ENCODE measurements at regions not wholly inside any gene's neighbourhood (a gene's known extent, or its start where the extent isn't known, plus 50 kb on each side); places are given as distances from the start of the nearest gene placed in this dataset.

- no peak for TF ChIP-seq ZFX (IDR thresholded peaks at IDR 0.05)
- TF ChIP-seq, protein P1, sequence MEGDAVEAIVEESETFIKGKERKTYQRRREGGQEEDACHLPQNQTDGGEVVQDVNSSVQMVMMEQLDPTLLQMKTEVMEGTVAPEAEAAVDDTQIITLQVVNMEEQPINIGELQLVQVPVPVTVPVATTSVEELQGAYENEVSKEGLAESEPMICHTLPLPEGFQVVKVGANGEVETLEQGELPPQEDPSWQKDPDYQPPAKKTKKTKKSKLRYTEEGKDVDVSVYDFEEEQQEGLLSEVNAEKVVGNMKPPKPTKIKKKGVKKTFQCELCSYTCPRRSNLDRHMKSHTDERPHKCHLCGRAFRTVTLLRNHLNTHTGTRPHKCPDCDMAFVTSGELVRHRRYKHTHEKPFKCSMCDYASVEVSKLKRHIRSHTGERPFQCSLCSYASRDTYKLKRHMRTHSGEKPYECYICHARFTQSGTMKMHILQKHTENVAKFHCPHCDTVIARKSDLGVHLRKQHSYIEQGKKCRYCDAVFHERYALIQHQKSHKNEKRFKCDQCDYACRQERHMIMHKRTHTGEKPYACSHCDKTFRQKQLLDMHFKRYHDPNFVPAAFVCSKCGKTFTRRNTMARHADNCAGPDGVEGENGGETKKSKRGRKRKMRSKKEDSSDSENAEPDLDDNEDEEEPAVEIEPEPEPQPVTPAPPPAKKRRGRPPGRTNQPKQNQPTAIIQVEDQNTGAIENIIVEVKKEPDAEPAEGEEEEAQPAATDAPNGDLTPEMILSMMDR (conservative IDR thresholded peaks at IDR 0.05), result no peak
- no peak overlapping the region for H3K27ac ChIP-seq
These were observed 722.3 kb upstream of the CTNND2 start for GRCh38 chr5:12626556-12626955.

GRCh38 chr5:12625667-12626263 is 721.5 kb upstream of the CTNND2 start:
- TF ChIP-seq, protein P1 (conservative IDR thresholded peaks at IDR 0.05), result no peak
- no peak for TF ChIP-seq ZFX (IDR thresholded peaks at IDR 0.05)
- no peak overlapping the region for H3K27ac ChIP-seq

DNA sequence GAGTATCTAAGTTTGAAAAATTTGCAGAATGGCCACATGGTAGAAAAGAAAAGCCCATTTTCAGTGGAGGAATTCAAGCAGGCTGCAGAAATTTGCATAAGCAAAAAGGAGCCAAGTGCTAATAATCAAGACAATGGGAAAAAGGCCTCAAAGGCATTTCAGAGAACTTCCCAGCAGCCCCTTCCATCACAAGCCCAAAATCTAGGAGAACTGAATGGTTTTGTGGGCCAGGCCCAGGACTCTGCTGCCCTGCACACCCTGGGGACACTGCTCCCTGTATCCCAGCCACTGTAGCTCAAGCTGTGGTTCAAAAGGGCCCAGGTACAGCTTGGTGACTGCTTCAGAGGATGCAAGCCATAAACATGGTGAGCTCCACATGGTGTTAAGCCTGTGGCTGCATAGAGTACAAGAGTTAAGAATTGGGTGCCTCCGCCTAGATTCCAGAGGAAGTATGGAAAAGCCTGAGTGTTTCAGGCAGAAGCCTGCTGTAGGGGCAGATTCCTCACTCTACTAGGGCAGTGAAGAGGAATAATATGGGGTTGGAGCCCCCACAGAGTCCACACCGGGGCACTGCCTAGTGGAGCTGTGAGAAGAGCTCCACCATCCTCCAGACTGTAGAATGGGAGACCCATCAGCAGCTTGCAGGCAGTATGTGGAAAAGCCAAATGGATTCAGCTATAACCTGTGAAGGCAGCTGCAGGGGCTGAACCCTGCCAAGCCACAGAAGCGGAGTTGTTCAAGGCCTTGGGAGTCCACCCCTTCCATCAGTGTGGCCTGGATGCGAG is 720.7 kb upstream of the CTNND2 start:
- TF ChIP-seq, protein P1 (conservative IDR thresholded peaks at IDR 0.05), result no peak
- TF ChIP-seq ZFX (IDR thresholded peaks at IDR 0.05), result no peak
- no peak overlapping the region for H3K27ac ChIP-seq

DNA sequence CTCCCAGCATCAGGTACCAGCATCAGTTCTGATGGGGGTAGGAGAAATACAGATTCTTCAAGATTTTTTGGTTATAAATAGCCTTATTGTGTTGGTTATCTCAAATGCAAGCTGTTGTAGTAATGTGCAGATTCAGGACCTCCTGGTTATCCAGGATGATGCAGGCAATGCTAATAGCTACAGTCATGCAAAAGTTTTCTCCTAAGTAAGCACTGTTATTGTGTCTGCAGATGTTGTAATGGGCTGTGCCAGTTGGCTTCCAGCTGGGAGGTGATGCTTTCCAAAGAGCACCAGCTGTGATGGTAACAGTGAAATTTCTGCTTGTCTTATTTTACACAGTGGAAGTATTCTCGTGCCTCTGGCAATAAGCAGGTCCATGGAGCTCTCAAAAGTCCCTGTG is 719.2 kb upstream of the CTNND2 start:
- no peak overlapping the region for H3K27ac ChIP-seq
- TF ChIP-seq, protein P1 (conservative IDR thresholded peaks at IDR 0.05), result no peak
- no peak for TF ChIP-seq ZFX (IDR thresholded peaks at IDR 0.05)

DNA sequence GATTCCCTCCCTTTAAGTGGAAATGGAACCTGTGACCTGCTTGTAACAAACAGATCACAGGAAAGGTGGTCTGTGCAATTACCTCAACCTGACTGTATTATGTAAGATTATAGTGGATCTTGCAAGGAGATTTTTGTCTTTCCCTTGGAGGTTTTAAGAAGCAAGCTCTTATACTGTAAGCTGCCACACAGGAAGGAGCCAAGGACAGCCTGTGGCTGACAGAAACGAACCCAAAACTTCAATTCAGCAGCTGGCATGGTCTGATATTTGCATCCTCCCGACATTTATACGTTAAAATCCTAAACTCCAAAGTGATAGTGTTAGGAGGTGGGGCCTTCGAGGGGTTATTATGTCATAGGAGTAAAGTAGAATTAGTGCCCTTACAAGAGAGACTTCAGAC is 711.8 kb upstream of the CTNND2 start:
- TF ChIP-seq, protein P1 (conservative IDR thresholded peaks at IDR 0.05), result no peak
- no peak for TF ChIP-seq ZFX (IDR thresholded peaks at IDR 0.05)
- no peak overlapping the region for H3K27ac ChIP-seq

GRCh38 chr5:12615141-12615820 is 711.0 kb upstream of the CTNND2 start:
- H3K27ac ChIP-seq, result no peak overlapping the region
- no peak for TF ChIP-seq ZFX (IDR thresholded peaks at IDR 0.05)
- TF ChIP-seq, protein P1 (conservative IDR thresholded peaks at IDR 0.05), result no peak

DNA sequence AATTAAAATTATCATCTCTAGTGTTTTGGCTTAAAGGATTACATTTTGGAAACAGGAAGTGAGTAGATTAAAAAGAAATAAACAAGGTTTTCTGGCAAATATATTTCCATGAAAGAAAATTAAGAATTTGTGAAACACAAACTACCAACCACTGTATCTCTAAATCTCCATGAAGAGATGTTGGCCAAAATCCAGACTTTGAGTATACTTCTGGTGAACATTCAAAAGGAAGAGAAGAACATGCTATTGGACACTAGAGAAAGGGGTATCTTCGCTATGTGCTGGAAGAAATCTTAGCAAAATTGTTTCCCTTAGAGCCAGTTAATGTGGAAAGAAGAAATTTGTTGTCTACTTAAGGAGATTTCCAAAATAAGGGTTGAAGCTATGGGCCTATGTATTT is 710.4 kb upstream of the CTNND2 start:
- TF ChIP-seq, protein P1 (conservative IDR thresholded peaks at IDR 0.05), result no peak
- TF ChIP-seq ZFX (IDR thresholded peaks at IDR 0.05), result no peak
- H3K27ac ChIP-seq, result no peak overlapping the region
